WTC11 (cell line): ENCODE measurements at regions not wholly inside any gene's neighbourhood (a gene's known extent, or its start where the extent isn't known, plus 50 kb on each side); places are given as distances from the start of the nearest gene placed in this dataset.

Experiments used
- ATAC-seq: fragments of 200-7000 bp; cut with Tn5 transposase; 2 replicates; pipeline ENCODE4 v1.10.0; 2021; ENCODE audit warnings: mild to moderate bottlenecking, moderate library complexity
- CTCF ChIA-PET: fragments of 300-600 bp; sonication (Branson Sonifier 250); formaldehyde crosslinking; loops from one replicate; lab custom pipeline; 2021; ENCODE audit warnings: antibody characterized with exemption; lab: Charles Lee
- POLR2A ChIA-PET: fragments of 350-600 bp; sonication (Branson Sonifier 250); formaldehyde crosslinking; loops from one replicate; lab custom pipeline; 2021; ENCODE audit warnings: antibody characterized with exemption; lab: Charles Lee
- DNase-seq: peaks from one replicate; pipeline ENCODE4 v3.0.0; 2021; ENCODE audit warnings: low spot score
- H3K27ac Mint-ChIP-seq: 2 replicates; pipeline ENCODE4 v1.8.0; 2021; ENCODE audit warnings: mixed read lengths
- H3K27me3 Mint-ChIP-seq: 2 replicates; pipeline ENCODE4 v1.8.0; 2021; ENCODE audit warnings: low read depth, mild to moderate bottlenecking, moderate library complexity, mixed read lengths
- H3K36me3 Mint-ChIP-seq: 2 replicates; pipeline ENCODE4 v1.8.0; 2021; ENCODE audit warnings: mixed read lengths
- H3K4me1 Mint-ChIP-seq: 2 replicates; pipeline ENCODE4 v1.8.0; 2022; ENCODE audit warnings: mixed read lengths
- H3K4me3 Mint-ChIP-seq: 2 replicates; pipeline ENCODE4 v1.8.0; 2021; ENCODE audit warnings: mild to moderate bottlenecking, moderate library complexity, mixed read lengths
- H3K9me3 Mint-ChIP-seq: 2 replicates; pipeline ENCODE4 v1.8.0; 2021; ENCODE audit warnings: mixed read lengths
- ATF6 ChIP-seq: sonication (generic); formaldehyde crosslinking; IDR thresholded peaks from 2 replicates; pipeline ENCODE4 v1.8.1; 2023; ENCODE audit warnings: mild to moderate bottlenecking, missing genetic modification reagents
- CREB1 ChIP-seq: sonication (generic); formaldehyde crosslinking; IDR thresholded peaks from 2 replicates; pipeline ENCODE4 v1.8.0; 2023; ENCODE audit warnings: mild to moderate bottlenecking, missing genetic modification reagents
- CREM ChIP-seq: sonication (generic); formaldehyde crosslinking; IDR thresholded peaks from 2 replicates; pipeline ENCODE4 v1.8.1; 2022; ENCODE audit warnings: mild to moderate bottlenecking, missing genetic modification reagents, moderate library complexity
- FOXK1 ChIP-seq: sonication (generic); formaldehyde crosslinking; IDR thresholded peaks from 2 replicates; pipeline ENCODE4 v1.8.0; 2022; ENCODE audit warnings: mild to moderate bottlenecking, moderate library complexity, missing genetic modification reagents
- FOXP1 ChIP-seq: sonication (generic); formaldehyde crosslinking; IDR thresholded peaks from 2 replicates; pipeline ENCODE4 v1.8.0; 2022; ENCODE audit warnings: missing genetic modification reagents, mild to moderate bottlenecking, moderate library complexity, borderline replicate concordance
- NFE2L1 ChIP-seq: sonication (generic); formaldehyde crosslinking; IDR thresholded peaks from 2 replicates; pipeline ENCODE4 v1.8.1; 2023; ENCODE audit warnings: missing genetic modification reagents
- NR1H2 ChIP-seq: sonication (generic); formaldehyde crosslinking; IDR thresholded peaks from 2 replicates; pipeline ENCODE4 v1.9.0; 2021; ENCODE audit warnings: mild to moderate bottlenecking, moderate library complexity, missing genetic modification reagents
- OVOL2 ChIP-seq: fragments of 250-450 bp; sonication (Bioruptor Pico); IDR thresholded peaks from 2 replicates; pipeline ENCODE4 v1.9.0; 2021; ENCODE audit warnings: mild to moderate bottlenecking, borderline replicate concordance
- PRRX2 ChIP-seq: fragments of 250-450 bp; sonication (Bioruptor Pico); IDR thresholded peaks from 2 replicates; pipeline ENCODE4 v1.8.0; 2021; ENCODE audit warnings: mild to moderate bottlenecking
- RELA ChIP-seq: sonication (generic); formaldehyde crosslinking; IDR thresholded peaks from 2 replicates; pipeline ENCODE4 v1.8.1; 2022; ENCODE audit warnings: missing genetic modification reagents, mild to moderate bottlenecking, borderline replicate concordance
- RORB ChIP-seq: fragments of 250-450 bp; sonication (Bioruptor Pico); IDR thresholded peaks from 2 replicates; pipeline ENCODE4 v1.9.0; 2021; ENCODE audit warnings: mild to moderate bottlenecking
- SOX15 ChIP-seq: fragments of 250-450 bp; sonication (Bioruptor Pico); IDR thresholded peaks from 2 replicates; pipeline ENCODE4 v1.9.0; 2021; ENCODE audit warnings: mild to moderate bottlenecking
- TEAD1 ChIP-seq: sonication (generic); formaldehyde crosslinking; IDR thresholded peaks from 2 replicates; pipeline ENCODE4 v1.8.0; 2022; ENCODE audit warnings: mild to moderate bottlenecking, missing genetic modification reagents
- TEAD4 ChIP-seq: sonication (generic); formaldehyde crosslinking; IDR thresholded peaks from 2 replicates; pipeline ENCODE4 v1.8.0; 2022; ENCODE audit warnings: mild to moderate bottlenecking, missing genetic modification reagents
- ZBTB21 ChIP-seq: sonication (generic); formaldehyde crosslinking; IDR thresholded peaks from 2 replicates; pipeline ENCODE4 v1.8.1; 2023; ENCODE audit warnings: mild to moderate bottlenecking, missing genetic modification reagents, borderline replicate concordance
- ZNF263 ChIP-seq: sonication (generic); formaldehyde crosslinking; IDR thresholded peaks from 2 replicates; pipeline ENCODE4 v1.8.1; 2022; ENCODE audit warnings: low read depth, mild to moderate bottlenecking, moderate library complexity, missing genetic modification reagents
- ZNF317 ChIP-seq: sonication (generic); formaldehyde crosslinking; IDR thresholded peaks from 2 replicates; pipeline ENCODE4 v1.8.1; 2023; ENCODE audit warnings: low read depth, mild to moderate bottlenecking, moderate library complexity, missing genetic modification reagents, borderline replicate concordance
- TF ChIP-seq, protein P1 (sequence below): sonication (generic); formaldehyde crosslinking; IDR thresholded peaks from 2 replicates; pipeline ENCODE4 v1.8.0; 2023; ENCODE audit warnings: missing genetic modification reagents, mild to moderate bottlenecking, borderline replicate concordance
- TF ChIP-seq, protein P2 (sequence below): sonication (generic); formaldehyde crosslinking; IDR thresholded peaks from 2 replicates; pipeline ENCODE4 v1.8.1; 2023; ENCODE audit warnings: mild to moderate bottlenecking, missing genetic modification reagents, moderate library complexity
- TF ChIP-seq, protein P3 (sequence below): sonication (generic); formaldehyde crosslinking; IDR thresholded peaks from 2 replicates; pipeline ENCODE4 v1.8.0; 2022; ENCODE audit warnings: mild to moderate bottlenecking, missing genetic modification reagents

GRCh38 chr7:13560441-13560840 lies 429.0 kb downstream of the ETV1 start:
- ATAC-seq (no peak), DNase-seq (no peak)
- Mint-ChIP-seq H3K36me3 (no peaks in the 10 kb centered on the region), H3K4me3 (no peak overlapping the region), H3K4me1 (peaks cover 6% of the 10 kb centered on the region; the same call in 1 of the 2 replicates), H3K27me3 (no peaks in the 10 kb centered on the region), H3K27ac (no peak overlapping the region), H3K9me3 (no peaks in the 10 kb centered on the region)
- POLR2A ChIA-PET: interaction anchor here (0.6 kb wide), 1 partner anchor 789 kb away, joined by 3 read pairs; no protein-coding TSS in a partner anchor
- CTCF ChIA-PET: no interaction called here
- TF ChIP-seq FOXK1 (CRISPR knock-in tag) (no peak), CREB1 (CRISPR knock-in tag) (no peak), ZNF263 (no peak)
- TF ChIP-seq, protein P1, sequence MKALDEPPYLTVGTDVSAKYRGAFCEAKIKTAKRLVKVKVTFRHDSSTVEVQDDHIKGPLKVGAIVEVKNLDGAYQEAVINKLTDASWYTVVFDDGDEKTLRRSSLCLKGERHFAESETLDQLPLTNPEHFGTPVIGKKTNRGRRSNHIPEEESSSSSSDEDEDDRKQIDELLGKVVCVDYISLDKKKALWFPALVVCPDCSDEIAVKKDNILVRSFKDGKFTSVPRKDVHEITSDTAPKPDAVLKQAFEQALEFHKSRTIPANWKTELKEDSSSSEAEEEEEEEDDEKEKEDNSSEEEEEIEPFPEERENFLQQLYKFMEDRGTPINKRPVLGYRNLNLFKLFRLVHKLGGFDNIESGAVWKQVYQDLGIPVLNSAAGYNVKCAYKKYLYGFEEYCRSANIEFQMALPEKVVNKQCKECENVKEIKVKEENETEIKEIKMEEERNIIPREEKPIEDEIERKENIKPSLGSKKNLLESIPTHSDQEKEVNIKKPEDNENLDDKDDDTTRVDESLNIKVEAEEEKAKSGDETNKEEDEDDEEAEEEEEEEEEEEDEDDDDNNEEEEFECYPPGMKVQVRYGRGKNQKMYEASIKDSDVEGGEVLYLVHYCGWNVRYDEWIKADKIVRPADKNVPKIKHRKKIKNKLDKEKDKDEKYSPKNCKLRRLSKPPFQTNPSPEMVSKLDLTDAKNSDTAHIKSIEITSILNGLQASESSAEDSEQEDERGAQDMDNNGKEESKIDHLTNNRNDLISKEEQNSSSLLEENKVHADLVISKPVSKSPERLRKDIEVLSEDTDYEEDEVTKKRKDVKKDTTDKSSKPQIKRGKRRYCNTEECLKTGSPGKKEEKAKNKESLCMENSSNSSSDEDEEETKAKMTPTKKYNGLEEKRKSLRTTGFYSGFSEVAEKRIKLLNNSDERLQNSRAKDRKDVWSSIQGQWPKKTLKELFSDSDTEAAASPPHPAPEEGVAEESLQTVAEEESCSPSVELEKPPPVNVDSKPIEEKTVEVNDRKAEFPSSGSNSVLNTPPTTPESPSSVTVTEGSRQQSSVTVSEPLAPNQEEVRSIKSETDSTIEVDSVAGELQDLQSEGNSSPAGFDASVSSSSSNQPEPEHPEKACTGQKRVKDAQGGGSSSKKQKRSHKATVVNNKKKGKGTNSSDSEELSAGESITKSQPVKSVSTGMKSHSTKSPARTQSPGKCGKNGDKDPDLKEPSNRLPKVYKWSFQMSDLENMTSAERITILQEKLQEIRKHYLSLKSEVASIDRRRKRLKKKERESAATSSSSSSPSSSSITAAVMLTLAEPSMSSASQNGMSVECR: no peak

GRCh38 chr7:13563257-13563656 lies 426.2 kb downstream of the ETV1 start:
- POLR2A ChIA-PET: no interaction called here
- CTCF ChIA-PET: no interaction called here
- no peak for ATAC-seq
- no peaks in the 10 kb centered on the region for H3K9me3 Mint-ChIP-seq
- H3K27me3 Mint-ChIP-seq: no peaks in the 10 kb centered on the region
- TF ChIP-seq CREM (no peak), ZBTB21 (no peak), FOXP1 (no peak), RORB (CRISPR knock-in tag) (no peak), ZNF263 (no peak)
- TF ChIP-seq, protein P2, sequence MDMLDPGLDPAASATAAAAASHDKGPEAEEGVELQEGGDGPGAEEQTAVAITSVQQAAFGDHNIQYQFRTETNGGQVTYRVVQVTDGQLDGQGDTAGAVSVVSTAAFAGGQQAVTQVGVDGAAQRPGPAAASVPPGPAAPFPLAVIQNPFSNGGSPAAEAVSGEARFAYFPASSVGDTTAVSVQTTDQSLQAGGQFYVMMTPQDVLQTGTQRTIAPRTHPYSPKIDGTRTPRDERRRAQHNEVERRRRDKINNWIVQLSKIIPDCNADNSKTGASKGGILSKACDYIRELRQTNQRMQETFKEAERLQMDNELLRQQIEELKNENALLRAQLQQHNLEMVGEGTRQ (CRISPR knock-in tag): no peak
- H3K4me3 Mint-ChIP-seq: no peak overlapping the region
- H3K27ac Mint-ChIP-seq: no peak overlapping the region
- H3K4me1 Mint-ChIP-seq: 0 out of 2 replicates have a peak, but pooled peaks cover 3% of the 10 kb centered on the region
- DNase-seq: no peak
- H3K36me3 Mint-ChIP-seq: no peaks in the 10 kb centered on the region

GRCh38 chr7:13563680-13564079 lies 425.8 kb downstream of the ETV1 start:
- TF ChIP-seq PRRX2 (CRISPR knock-in tag) (no peak), TEAD4 (CRISPR knock-in tag) (no peak)
- ChIA-PET CTCF (no interaction called here), POLR2A (no interaction called here)
- Mint-ChIP-seq H3K27me3 (no peaks in the 10 kb centered on the region), H3K4me3 (no peak overlapping the region), H3K27ac (no peak overlapping the region), H3K9me3 (no peaks in the 10 kb centered on the region), H3K36me3 (no peaks in the 10 kb centered on the region), H3K4me1 (0 out of 2 replicates have a peak, but pooled peaks cover 3% of the 10 kb centered on the region)
- DNase-seq (no peak), ATAC-seq (no peak)

GRCh38 chr7:13577566-13578145 lies 411.8 kb downstream of the ETV1 start:
- Mint-ChIP-seq H3K27me3 (no peaks in the 10 kb centered on the region), H3K36me3 (no peaks in the 10 kb centered on the region), H3K4me1 (peaks cover 14% of the 10 kb centered on the region), H3K4me3 (no peak overlapping the region), H3K9me3 (no peaks in the 10 kb centered on the region), H3K27ac (no peak overlapping the region)
- DNase-seq (no peak), ATAC-seq (no peak)
- ChIA-PET CTCF (no interaction called here), POLR2A (no interaction called here)
- TF ChIP-seq, protein P2 (CRISPR knock-in tag): no peak
- TF ChIP-seq CREB1 (CRISPR knock-in tag): no peak
- no peak for TF ChIP-seq ZNF317
- TF ChIP-seq NR1H2 (CRISPR knock-in tag): no peak
- TF ChIP-seq TEAD1 (CRISPR knock-in tag): no peak
- TF ChIP-seq ATF6 (CRISPR knock-in tag): no peak
- TF ChIP-seq, protein P3, sequence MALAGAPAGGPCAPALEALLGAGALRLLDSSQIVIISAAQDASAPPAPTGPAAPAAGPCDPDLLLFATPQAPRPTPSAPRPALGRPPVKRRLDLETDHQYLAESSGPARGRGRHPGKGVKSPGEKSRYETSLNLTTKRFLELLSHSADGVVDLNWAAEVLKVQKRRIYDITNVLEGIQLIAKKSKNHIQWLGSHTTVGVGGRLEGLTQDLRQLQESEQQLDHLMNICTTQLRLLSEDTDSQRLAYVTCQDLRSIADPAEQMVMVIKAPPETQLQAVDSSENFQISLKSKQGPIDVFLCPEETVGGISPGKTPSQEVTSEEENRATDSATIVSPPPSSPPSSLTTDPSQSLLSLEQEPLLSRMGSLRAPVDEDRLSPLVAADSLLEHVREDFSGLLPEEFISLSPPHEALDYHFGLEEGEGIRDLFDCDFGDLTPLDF (CRISPR knock-in tag): no peak
- TF ChIP-seq RELA (CRISPR knock-in tag): no peak
- TF ChIP-seq SOX15 (CRISPR knock-in tag): no peak
- no peak for TF ChIP-seq OVOL2 (CRISPR knock-in tag)
- TF ChIP-seq NFE2L1 (CRISPR knock-in tag): no peak
